ENCODE measurements at regions not wholly inside any gene's neighbourhood (a gene's known extent, or its start where the extent isn't known, plus 50 kb on each side); places are given as distances from the start of the nearest gene placed in this dataset.

GRCh38 chr13:63629591-63629990 lies 2213.9 kb upstream of the PCDH20 start:
- Histone ChIP-seq H3K4me1 (ENCODE audit: control insufficient read depth, insufficient read depth, low read length) (no peaks in the 10 kb centered on the region), H3K56ac (ENCODE audit: extremely low read depth, insufficient read depth, low read length) (no peak overlapping the region), H3K4ac (ENCODE audit: low read depth, low read length) (no peak overlapping the region), H3K36me3 (ENCODE audit: control insufficient read depth, insufficient read depth, low read length) (no peaks in the 10 kb centered on the region), H4K8ac (ENCODE audit: low read depth in 2 of 2, low read length in 2 of 2) (peak overlapping the region in 1 of 2 experiments; percentile 52; a peak in 1 of 4 replicates), H3K9me1 (ENCODE audit: insufficient read depth, low read length) (no peaks in the 10 kb centered on the region), H4K91ac (ENCODE audit: insufficient read depth, low read depth, low read length) (no peak overlapping the region), H2BK15ac (ENCODE audit: low read depth, low read length) (no peak overlapping the region), H3K4me2 (ENCODE audit: low read depth, low read length) (no peak overlapping the region), H3K27me3 (ENCODE audit: control insufficient read depth, insufficient read depth, low read length) (no peaks in the 10 kb centered on the region), H4K5ac (ENCODE audit: low read depth, low read length) (no peak overlapping the region), H2AK5ac (ENCODE audit: low read depth, low read length) (no peak overlapping the region), H3K23ac (ENCODE audit: low read depth, low read length) (no peak overlapping the region), H3K27ac (ENCODE audit: insufficient read depth, low read length) (no peak overlapping the region), H3K14ac (replicated peaks; ENCODE audit: low read depth, low read length) (no peak overlapping the region), H2AFZ (replicated peaks; ENCODE audit: low read length, poor library complexity) (no peak overlapping the region), H3K18ac (ENCODE audit: low read depth, low read length) (no peak overlapping the region), H3K9ac (ENCODE audit: low read depth, low read length) (no peak overlapping the region), H3K79me1 (ENCODE audit: low read depth in 1 of 2, low read length in 2 of 2) (no peaks in the 10 kb centered on the region), H3K9me3 (ENCODE audit: control insufficient read depth, insufficient read depth, low read length) (peaks cover 2% of the 10 kb centered on the region; the same call in 1 of the 2 replicates), H2AK9ac (replicated peaks; ENCODE audit: low read depth, low read length, poor library complexity) (no peak overlapping the region), H2BK120ac (ENCODE audit: low read depth, low read length) (no peak overlapping the region), H2BK5ac (ENCODE audit: low read depth, low read length, poor library complexity, severe bottlenecking) (no peak overlapping the region), H2BK20ac (ENCODE audit: low read depth, low read length) (no peak overlapping the region), H4K20me1 (ENCODE audit: insufficient read depth, low read length) (no peaks in the 10 kb centered on the region), H3K4me3 (ENCODE audit: insufficient read depth, low read depth, low read length) (no peak overlapping the region)
- in situ Hi-C loops (cut with MboI; ENCODE audit: low sequenced_read_pairs) (no loop called here), intact Hi-C loops (cut with micrococcal nuclease) (no loop called here), dilution Hi-C loops (cut with HindIII; ENCODE audit: low sequenced_read_pairs, unreplicated experiment) (no loop called here)
- no TSS peak for BruUV-seq (replicated peaks)
- TF ChIP-seq CTCF (conservative IDR thresholded peaks at IDR 0.05; ENCODE audit: low read depth, low read length) (no peak), CEBPB (IDR thresholded peaks at IDR 0.05; ENCODE audit: low read depth, low read length) (no peak)
- no peak for ATAC-seq (ENCODE audit: low read depth)
- DNase-seq = no peak
- POLR2A ChIA-PET (ENCODE audit: unreplicated experiment) = no interaction called here
- no CpG with 5 or more reads among the region's 2 CpGs for WGBS, 2 experiments (ENCODE audit: extremely low coverage in 2 of 2, insufficient read length in 1 of 2)
- CTCF ChIA-PET = no interaction called here
